Liver (tissue), 8 donors: ENCODE measurements at regions not wholly inside any gene's neighbourhood (a gene's known extent, or its start where the extent isn't known, plus 50 kb on each side); places are given as distances from the start of the nearest gene placed in this dataset.

Source experiments
- DNase-seq: peaks from one replicate; pipeline ENCODE4 v3.0.0-alpha.2; 2017; ENCODE audit warnings: low spot score
- H3K27ac ChIP-seq, 2 donors: one replicate each; pipeline ENCODE4 v1.7.0; 2013; ENCODE audit warnings: inconsistent platforms in 2 of 2, low read length in 2 of 2, control low read depth in 1 of 2, low read depth in 1 of 2, mild to moderate bottlenecking in 1 of 2
- H3K27me3 ChIP-seq, 4 donors: one replicate each; pipeline versions ENCODE4 v1.6.1 to v1.7.0; 2013; ENCODE audit warnings: low read length in 3 of 4, inconsistent platforms in 1 of 4, mild to moderate bottlenecking in 1 of 4, moderate library complexity in 1 of 4; ENCODE audit not compliant: control insufficient read depth in 4 of 4, insufficient read depth in 4 of 4
- H3K36me3 ChIP-seq, 4 donors: one replicate each; pipeline versions ENCODE4 v1.6.1 to v1.7.0; 2013; ENCODE audit warnings: low read length in 3 of 4, mild to moderate bottlenecking in 3 of 4, low read depth in 1 of 4, moderate library complexity in 1 of 4; ENCODE audit not compliant: control insufficient read depth in 4 of 4, insufficient read depth in 3 of 4
- H3K4me1 ChIP-seq, 4 donors: one replicate each; pipeline versions ENCODE4 v1.6.1 to v1.7.0; 2013; ENCODE audit warnings: low read length in 3 of 4, mild to moderate bottlenecking in 3 of 4, moderate library complexity in 1 of 4; ENCODE audit not compliant: control insufficient read depth in 4 of 4, insufficient read depth in 4 of 4
- H3K4me3 ChIP-seq, 3 donors: one replicate each; pipeline versions ENCODE4 v1.6.1 to v1.7.0; 2013; ENCODE audit warnings: low read length in 3 of 3, control low read depth in 1 of 3, low read depth in 1 of 3, mild to moderate bottlenecking in 1 of 3
- H3K9ac ChIP-seq, 2 donors: one replicate each; pipeline ENCODE4 v1.7.0; 2013; ENCODE audit warnings: low read length in 2 of 2, mild to moderate bottlenecking in 2 of 2, moderate library complexity in 2 of 2, control low read depth in 1 of 2, low read depth in 1 of 2
- H3K9me3 ChIP-seq, 4 donors: one replicate each; pipeline versions ENCODE4 v1.6.1 to v1.7.0; 2013; ENCODE audit warnings: low read length in 3 of 4; ENCODE audit not compliant: control insufficient read depth in 4 of 4
- CTCF ChIP-seq: fragments of 150-350 bp; IDR thresholded peaks from 2 replicates; pipeline ENCODE4 v1.5.1; 2017; ENCODE audit warnings: improper control_type of control experiment, low read depth, low read length; ENCODE audit not compliant: missing input control
- EGR1 ChIP-seq, 2 donors: IDR thresholded peaks; 2 replicates each; pipeline ENCODE4 v1.6.1; 2016 to 2018; ENCODE audit warnings: antibody characterized with exemption in 2 of 2, low read depth in 2 of 2
- FOXA2 ChIP-seq: IDR thresholded peaks from 2 replicates; pipeline ENCODE4 v1.6.1; 2016; ENCODE audit warnings: antibody characterized with exemption
- GABPA ChIP-seq, 2 donors: IDR thresholded peaks in 1 of 2; conservative IDR thresholded peaks in 1 of 2; 2 replicates each; pipeline ENCODE4 v1.6.1; 2016; ENCODE audit warnings: antibody characterized with exemption in 2 of 2, mild to moderate bottlenecking in 1 of 2, moderate library complexity in 1 of 2
- HNF4G ChIP-seq: IDR thresholded peaks from 2 replicates; pipeline ENCODE4 v1.6.1; 2016; ENCODE audit warnings: antibody characterized with exemption
- JUND ChIP-seq, 2 donors: IDR thresholded peaks; 2 replicates each; pipeline ENCODE4 v1.6.1; 2016; ENCODE audit warnings: antibody characterized with exemption in 2 of 2
- NR2F2 ChIP-seq: IDR thresholded peaks from 2 replicates; pipeline ENCODE4 v1.6.1; 2016; ENCODE audit warnings: antibody characterized with exemption
- RAD21 ChIP-seq, 2 donors: IDR thresholded peaks; 2 replicates each; pipeline ENCODE4 v1.6.1; 2016; ENCODE audit warnings: antibody characterized with exemption in 2 of 2, mild to moderate bottlenecking in 2 of 2
- REST ChIP-seq: IDR thresholded peaks from 2 replicates; pipeline ENCODE4 v1.6.1; 2016; ENCODE audit warnings: antibody characterized with exemption, mild to moderate bottlenecking
- RXRA ChIP-seq, 2 donors: IDR thresholded peaks; 2 replicates each; pipeline ENCODE4 v1.6.1; 2017 to 2018; ENCODE audit warnings: antibody characterized with exemption in 2 of 2, mild to moderate bottlenecking in 1 of 2
- TAF1 ChIP-seq: conservative IDR thresholded peaks from 2 replicates; pipeline ENCODE4 v1.6.1; 2016; ENCODE audit warnings: antibody characterized with exemption, mild to moderate bottlenecking
- YY1 ChIP-seq: IDR thresholded peaks from 2 replicates; pipeline ENCODE4 v1.6.1; 2016; ENCODE audit warnings: antibody characterized with exemption, mild to moderate bottlenecking
- WGBS: extraction: QIAGEN DNeasy Blood & Tissue Kit; methylation state at CpG from one replicate; pipeline ENCODE4 v1.1.7; 2013; 5-methylcytosine and 5-hydroxymethylcytosine counted together
- TF ChIP-seq, protein P1 (sequence below): IDR thresholded peaks from 2 replicates; pipeline ENCODE4 v1.6.1; 2016; ENCODE audit warnings: antibody characterized with exemption
- TF ChIP-seq, protein P2 (sequence below): IDR thresholded peaks from 2 replicates; pipeline ENCODE4 v1.6.1; 2016; ENCODE audit warnings: antibody characterized with exemption
- donor health status: healthy.
- donor health status: healthy.
- donor health status: healthy.
- donor health status: healthy.
- donor health status: healthy.

- DNase-seq: no peak
- TF ChIP-seq HNF4G (no peak), YY1 (no peak), FOXA2 (no peak), TAF1 (no peak), EGR1 (IDR thresholded peaks at IDR 0.05; ENCODE audit: low read depth in 2 of 2) (no peak), RAD21 (IDR thresholded peaks at IDR 0.05) (no peak), RXRA (IDR thresholded peaks at IDR 0.05) (no peak), GABPA (IDR thresholded peaks at IDR 0.05 in 1 of 2, conservative IDR thresholded peaks at IDR 0.05 in 1 of 2) (no peak), JUND (IDR thresholded peaks at IDR 0.05) (no peak), REST (no peak), CTCF (no peak)
- TF ChIP-seq, protein P1, sequence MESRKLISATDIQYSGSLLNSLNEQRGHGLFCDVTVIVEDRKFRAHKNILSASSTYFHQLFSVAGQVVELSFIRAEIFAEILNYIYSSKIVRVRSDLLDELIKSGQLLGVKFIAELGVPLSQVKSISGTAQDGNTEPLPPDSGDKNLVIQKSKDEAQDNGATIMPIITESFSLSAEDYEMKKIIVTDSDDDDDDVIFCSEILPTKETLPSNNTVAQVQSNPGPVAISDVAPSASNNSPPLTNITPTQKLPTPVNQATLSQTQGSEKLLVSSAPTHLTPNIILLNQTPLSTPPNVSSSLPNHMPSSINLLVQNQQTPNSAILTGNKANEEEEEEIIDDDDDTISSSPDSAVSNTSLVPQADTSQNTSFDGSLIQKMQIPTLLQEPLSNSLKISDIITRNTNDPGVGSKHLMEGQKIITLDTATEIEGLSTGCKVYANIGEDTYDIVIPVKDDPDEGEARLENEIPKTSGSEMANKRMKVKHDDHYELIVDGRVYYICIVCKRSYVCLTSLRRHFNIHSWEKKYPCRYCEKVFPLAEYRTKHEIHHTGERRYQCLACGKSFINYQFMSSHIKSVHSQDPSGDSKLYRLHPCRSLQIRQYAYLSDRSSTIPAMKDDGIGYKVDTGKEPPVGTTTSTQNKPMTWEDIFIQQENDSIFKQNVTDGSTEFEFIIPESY: no peak
- TF ChIP-seq, protein P2, sequence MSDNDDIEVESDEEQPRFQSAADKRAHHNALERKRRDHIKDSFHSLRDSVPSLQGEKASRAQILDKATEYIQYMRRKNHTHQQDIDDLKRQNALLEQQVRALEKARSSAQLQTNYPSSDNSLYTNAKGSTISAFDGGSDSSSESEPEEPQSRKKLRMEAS: no peak
- Histone ChIP-seq H3K27me3 (no peaks in the 10 kb centered on the region), H3K4me1 (no peaks in the 10 kb centered on the region), H3K9ac (no peak overlapping the region), H3K4me3 (no peak overlapping the region), H3K9me3 (no peaks in the 10 kb centered on the region), H3K36me3 (no peaks in the 10 kb centered on the region), H3K27ac (no peak overlapping the region)
- 94% methylated on average over 3 of the region's 3 CpGs for WGBS
These were observed 135.5 kb downstream of the SPATA31D1 start for GRCh38 chr9:82124090-82124489.

GRCh38 chr9:82126256-82126655 lies 137.7 kb downstream of the SPATA31D1 start:
- no peak for DNase-seq
- no peaks in the 10 kb centered on the region for H3K9me3 ChIP-seq
- 65% methylated on average over 3 of the region's 3 CpGs for WGBS

More at GRCh38 chr9:82126256-82126655, 137.7 kb downstream of the SPATA31D1 start:
- H3K9ac ChIP-seq: no peak overlapping the region
- TF ChIP-seq CTCF (no peak), NR2F2 (no peak), RXRA (IDR thresholded peaks at IDR 0.05) (no peak), RAD21 (IDR thresholded peaks at IDR 0.05) (no peak), TAF1 (no peak)
- TF ChIP-seq, protein P2: no peak
- TF ChIP-seq, protein P1: no peak
- H3K4me3 ChIP-seq: no peak overlapping the region
- H3K27ac ChIP-seq: no peak overlapping the region
- no peaks in the 10 kb centered on the region for H3K4me1 ChIP-seq
- no peaks in the 10 kb centered on the region for H3K27me3 ChIP-seq
- no peaks in the 10 kb centered on the region for H3K36me3 ChIP-seq
